Activated CD4-positive, alpha-beta T cell treated with anti-CD3 and anti-CD28 coated beads for 36 hours (primary cell): ENCODE measurements at regions not wholly inside any gene's neighbourhood (a gene's known extent, or its start where the extent isn't known, plus 50 kb on each side); places are given as distances from the start of the nearest gene placed in this dataset.
"Not testable (repeated sequence)": the region's sequence is repeated elsewhere in the genome, so short reads cannot be mapped to it uniquely, and the experiment has no call there.

Source experiments
- ATAC-seq: fragments of 200-7000 bp; cut with Tn5 transposase; one replicate; pipeline ENCODE4 v1.10.0; 2021; ENCODE audit warnings: mild to moderate bottlenecking, moderate library complexity
- CTCF ChIA-PET: fragments of 350-600 bp; sonication (Branson Sonifier 250); formaldehyde crosslinking; loops from one replicate; lab custom pipeline; 2021; ENCODE audit warnings: antibody characterized with exemption; lab: Charles Lee
- POLR2A ChIA-PET: fragments of 350-600 bp; sonication (Branson Sonifier 250); formaldehyde crosslinking; loops from one replicate; lab custom pipeline; 2021; ENCODE audit warnings: antibody characterized with exemption, inconsistent platforms; lab: Charles Lee
- DNase-seq: peaks from one replicate; pipeline ENCODE4 v3.0.0-alpha.2; 2020
- H3K27ac Mint-ChIP-seq: one replicate; pipeline ENCODE4 v1.8.0; 2021; ENCODE audit warnings: mixed read lengths
- H3K27me3 Mint-ChIP-seq: one replicate; pipeline ENCODE4 v1.8.0; 2021; ENCODE audit warnings: mixed read lengths
- H3K36me3 Mint-ChIP-seq: one replicate; pipeline ENCODE4 v1.8.0; 2021; ENCODE audit warnings: low read depth, mixed read lengths
- H3K4me1 Mint-ChIP-seq: one replicate; pipeline ENCODE4 v1.8.0; 2021; ENCODE audit warnings: mixed read lengths
- H3K4me3 Mint-ChIP-seq: one replicate; pipeline ENCODE4 v1.8.0; 2021; ENCODE audit warnings: mild to moderate bottlenecking, moderate library complexity, mixed read lengths
- H3K9me3 Mint-ChIP-seq: one replicate; pipeline ENCODE4 v1.8.0; 2021; ENCODE audit warnings: low read depth, mixed read lengths
- intact Hi-C, 2 experiments: fragments of 100-400 bp; cut with DNase I in 1 of 2; cut with micrococcal nuclease in 1 of 2; formaldehyde crosslinking; loops; one replicate each; pipeline versions ENCODE4 v1.14.2 to v1.15.1; 2022 to 2024; cut with DNase I, micrococcal nuclease

DNA sequence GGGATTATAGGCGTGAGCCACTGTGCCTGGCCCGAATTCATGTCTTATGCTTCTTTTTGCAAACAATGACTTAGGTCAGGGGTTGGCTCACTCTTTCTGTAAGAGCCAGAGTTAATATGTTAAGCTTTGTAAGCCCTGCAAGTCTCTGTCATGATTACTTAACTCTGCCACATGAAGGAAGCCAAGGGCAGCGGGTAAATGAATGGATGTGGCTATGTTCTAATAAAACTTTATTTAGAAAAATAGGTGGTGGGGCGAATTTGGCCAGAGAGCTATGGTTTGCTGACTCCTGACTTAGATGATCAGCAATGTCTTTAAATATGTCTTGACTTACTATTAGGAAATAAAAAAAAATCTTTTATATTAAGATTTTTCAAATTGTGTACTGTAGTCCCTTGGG is 114.9 kb upstream of the ZFP64 start:
- Mint-ChIP-seq H3K36me3 (no peaks in the 10 kb centered on the region), H3K4me1 (peaks cover 55% of the 10 kb centered on the region), H3K4me3 (no peak overlapping the region), H3K27me3 (no peaks in the 10 kb centered on the region), H3K27ac (peak overlapping the region; percentile 26), H3K9me3 (peaks cover 3% of the 10 kb centered on the region)
- ChIA-PET POLR2A (interaction anchor here (0.7 kb wide), 2 partner anchors 64 to 1276 kb away, joined by 3 read pairs; no protein-coding TSS in a partner anchor), CTCF (interaction anchor here (0.6 to 1.7 kb wide), 5 partner anchors 25 to 1242 kb away, joined by 3 to 5 read pairs (median 3); no protein-coding TSS in a partner anchor)
- no peak for ATAC-seq
- intact Hi-C loops: loop anchor here (2.0 to 10.0 kb wide), 4 partner anchors 668 to 1638 kb away; partner anchors contain the start of gene TSHZ2 (in 1 of the 2)
- no peak for DNase-seq

DNA sequence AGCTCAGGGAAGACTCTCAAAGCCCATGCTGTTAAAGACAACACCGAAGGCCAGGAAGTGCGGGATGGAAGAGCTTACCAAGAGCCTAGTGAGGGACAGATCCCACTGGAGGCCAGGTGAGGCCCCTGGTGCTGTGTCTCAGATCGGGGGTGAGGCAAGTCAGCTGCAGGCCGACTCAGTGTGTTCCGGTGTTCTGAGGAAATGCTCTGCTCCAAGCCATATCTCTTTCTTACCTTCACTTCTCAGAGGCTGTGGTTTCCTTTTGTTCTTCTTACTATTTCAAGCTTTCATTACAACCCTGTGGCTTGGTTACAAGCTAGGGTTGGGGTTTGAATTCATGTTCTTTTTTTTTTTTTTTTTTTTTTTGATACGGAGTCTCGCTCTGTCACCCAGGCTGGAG is 114.3 kb upstream of the ZFP64 start:
- Mint-ChIP-seq H3K36me3 (no peaks in the 10 kb centered on the region), H3K9me3 (peaks cover 3% of the 10 kb centered on the region), H3K27ac (peak overlapping the region; percentile 45), H3K27me3 (no peaks in the 10 kb centered on the region), H3K4me3 (no peak overlapping the region), H3K4me1 (peaks cover 56% of the 10 kb centered on the region)
- intact Hi-C loops: loop anchor here (2.0 to 10.0 kb wide), 4 partner anchors 669 to 1639 kb away; partner anchors contain the start of gene TSHZ2 (in 1 of the 2)
- peak; percentile 49 for DNase-seq
- ChIA-PET CTCF (interaction anchor here (0.6 to 1.7 kb wide), 5 partner anchors 41 to 1242 kb away, joined by 3 to 5 read pairs (median 3); no protein-coding TSS in a partner anchor), POLR2A (interaction anchor here (0.7 to 1.0 kb wide), 3 partner anchors 63 to 1277 kb away, joined by 3 read pairs; no protein-coding TSS in a partner anchor)
- ATAC-seq: peak; percentile 87

DNA sequence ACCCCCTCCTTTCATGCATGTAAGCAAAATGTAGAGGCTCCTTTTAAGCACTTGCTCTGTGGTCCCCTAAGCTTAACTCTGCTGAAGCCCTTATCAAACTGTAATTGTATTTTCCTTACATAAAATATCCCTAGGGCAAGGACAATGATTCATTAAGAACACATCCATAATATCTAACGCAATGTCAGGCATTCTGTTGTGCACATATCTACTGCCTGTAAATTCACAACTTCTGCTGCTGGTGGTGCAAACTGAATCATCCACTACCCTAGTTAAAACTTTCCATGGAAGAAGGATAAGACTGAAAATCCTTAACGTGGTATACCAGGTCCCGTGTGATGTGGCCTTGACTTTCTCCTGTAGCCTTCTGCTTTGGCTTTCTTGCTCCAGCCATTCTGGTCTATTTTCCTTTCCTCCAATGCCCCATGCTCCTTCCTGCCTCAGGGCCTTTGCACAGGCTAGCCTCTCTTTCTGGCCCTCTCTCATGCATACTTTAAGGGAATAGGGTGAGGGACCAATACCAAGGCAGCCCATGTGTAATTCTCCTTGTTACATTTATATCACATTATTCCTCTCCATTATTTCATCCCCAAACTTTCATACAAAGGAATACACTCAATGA is 113.6 kb upstream of the ZFP64 start:
- Mint-ChIP-seq H3K36me3 (no peaks in the 10 kb centered on the region), H3K27me3 (no peaks in the 10 kb centered on the region), H3K27ac (peak overlapping the region; percentile 45), H3K4me3 (no peak overlapping the region), H3K9me3 (peaks cover 3% of the 10 kb centered on the region), H3K4me1 (peaks cover 56% of the 10 kb centered on the region)
- CTCF ChIA-PET: interaction anchor here (0.6 to 1.7 kb wide), 5 partner anchors 42 to 1555 kb away, joined by 3 to 5 read pairs (median 3); no protein-coding TSS in a partner anchor
- POLR2A ChIA-PET: interaction anchor here (1.0 kb wide), 1 partner anchor 105 kb away, joined by 3 read pairs; no protein-coding TSS in a partner anchor
- intact Hi-C loops: loop anchor here (5.0 to 10.0 kb wide), 3 partner anchors 670 to 1640 kb away; partner anchors contain the start of gene TSHZ2 (in 1 of the 2)
- DNase-seq: no peak
- no peak for ATAC-seq

DNA sequence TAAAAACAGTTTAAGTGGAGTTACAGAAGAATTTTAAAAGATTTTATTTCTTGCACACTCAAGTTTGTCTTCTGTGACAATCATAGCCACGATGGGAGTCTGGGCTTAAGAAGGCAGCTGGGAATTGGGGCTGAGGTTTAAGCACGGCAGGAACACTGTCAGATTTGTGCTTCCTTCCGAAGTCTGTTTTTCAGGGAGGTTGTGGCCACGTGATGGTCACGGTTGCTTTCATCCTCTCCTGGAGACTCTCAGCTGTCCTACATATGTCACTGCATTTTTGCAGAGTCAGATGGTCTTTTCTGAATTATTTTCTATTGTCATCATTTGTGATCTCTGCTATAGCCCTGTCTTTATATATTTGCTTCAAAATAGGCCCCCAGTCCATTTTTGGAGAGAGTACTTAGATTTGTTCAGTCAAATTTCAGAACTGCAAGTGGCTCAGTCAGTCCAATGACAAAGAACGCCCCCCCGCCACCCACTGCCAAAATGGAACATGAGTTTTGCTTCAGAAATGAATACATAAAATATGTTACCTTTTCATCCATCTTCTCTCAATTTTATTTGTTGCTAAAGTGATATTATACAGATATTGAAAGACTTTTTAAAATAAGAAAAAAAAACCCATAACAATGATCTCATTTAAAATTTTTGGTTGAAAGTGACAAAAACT is 111.8 kb upstream of the ZFP64 start:
- H3K27me3 Mint-ChIP-seq: no peaks in the 10 kb centered on the region
- H3K9me3 Mint-ChIP-seq: peaks cover 3% of the 10 kb centered on the region
- DNase-seq (peak; percentile 69), ATAC-seq (no peak)
- intact Hi-C loops: loop anchor here in 1 of 2 experiments (10.0 kb wide), 2 partner anchors 671 to 1641 kb away; partner anchors contain the start of gene TSHZ2
- ChIA-PET POLR2A (interaction anchor here (0.7 kb wide), 1 partner anchor 725 kb away, joined by 4 read pairs; no protein-coding TSS in a partner anchor), CTCF (interaction anchor here (0.6 kb wide), 1 partner anchor 9 kb away, joined by 3 read pairs; no protein-coding TSS in a partner anchor)
- H3K4me3 Mint-ChIP-seq: no peak overlapping the region
- H3K4me1 Mint-ChIP-seq: peaks cover 56% of the 10 kb centered on the region
- no peaks in the 10 kb centered on the region for H3K36me3 Mint-ChIP-seq
- H3K27ac Mint-ChIP-seq: no peak overlapping the region

DNA sequence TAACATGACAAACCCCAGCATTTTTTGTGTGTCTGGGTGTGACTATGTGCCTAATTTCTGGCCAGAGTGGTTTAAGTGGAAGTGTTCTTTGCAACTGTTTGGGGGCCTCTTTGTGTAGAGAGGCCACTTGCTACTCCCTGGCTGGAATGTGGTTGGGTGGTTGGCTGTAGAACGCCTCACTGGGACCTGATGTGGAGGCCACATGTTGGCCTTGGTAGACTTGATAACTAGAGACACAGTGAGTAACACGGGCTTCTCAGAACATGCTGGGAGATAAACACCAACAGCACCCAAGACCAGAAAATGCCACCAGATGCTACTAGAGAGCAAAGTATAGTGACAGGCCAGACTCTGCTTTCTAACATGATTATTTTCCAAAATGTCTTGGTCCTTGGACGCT is 111.2 kb upstream of the ZFP64 start:
- no peak for DNase-seq
- H3K27ac Mint-ChIP-seq: peak overlapping the region; percentile 34
- intact Hi-C loops: loop anchor here in 1 of 2 experiments (10.0 kb wide), 2 partner anchors 672 to 1642 kb away; partner anchors contain the start of gene TSHZ2
- ChIA-PET CTCF (no interaction called here), POLR2A (no interaction called here)
- H3K4me1 Mint-ChIP-seq: peaks cover 53% of the 10 kb centered on the region
- no peaks in the 10 kb centered on the region for H3K27me3 Mint-ChIP-seq
- no peaks in the 10 kb centered on the region for H3K36me3 Mint-ChIP-seq
- no peak for ATAC-seq
- H3K4me3 Mint-ChIP-seq: no peak overlapping the region
- H3K9me3 Mint-ChIP-seq: peaks cover 3% of the 10 kb centered on the region

DNA sequence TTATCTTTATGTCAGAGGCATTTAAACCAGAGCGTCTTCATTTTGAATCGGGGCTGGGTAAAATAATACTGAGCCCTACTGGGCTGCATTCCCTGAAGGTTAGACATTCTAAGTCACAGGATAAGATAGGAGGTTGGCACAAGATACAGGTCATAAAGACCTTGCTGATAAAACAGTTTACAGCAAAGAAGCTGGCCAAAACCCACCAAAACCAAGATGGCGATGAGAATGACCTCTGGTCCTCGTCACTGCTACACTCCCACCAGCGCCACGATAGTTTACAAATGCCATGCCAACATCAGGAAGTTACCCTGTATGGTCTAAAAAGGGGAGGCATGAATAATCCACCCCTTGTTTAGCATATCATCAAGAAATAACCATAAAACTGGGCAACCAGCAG is 110.5 kb upstream of the ZFP64 start:
- intact Hi-C loops: loop anchor here in 1 of 2 experiments (10.0 kb wide), 2 partner anchors 673 to 1643 kb away; partner anchors contain the start of gene TSHZ2
- H3K4me3 Mint-ChIP-seq, DNase-seq, H3K27me3 Mint-ChIP-seq, ATAC-seq, H3K36me3 Mint-ChIP-seq, POLR2A ChIA-PET, H3K9me3 Mint-ChIP-seq: not testable (repeated sequence)
- CTCF ChIA-PET: interaction anchor here (2.5 kb wide), 1 partner anchor 10 kb away, joined by 15 read pairs; no protein-coding TSS in a partner anchor
- H3K4me1 Mint-ChIP-seq: peaks cover 46% of the 10 kb centered on the region
- H3K27ac Mint-ChIP-seq: peak overlapping the region; percentile 29

DNA sequence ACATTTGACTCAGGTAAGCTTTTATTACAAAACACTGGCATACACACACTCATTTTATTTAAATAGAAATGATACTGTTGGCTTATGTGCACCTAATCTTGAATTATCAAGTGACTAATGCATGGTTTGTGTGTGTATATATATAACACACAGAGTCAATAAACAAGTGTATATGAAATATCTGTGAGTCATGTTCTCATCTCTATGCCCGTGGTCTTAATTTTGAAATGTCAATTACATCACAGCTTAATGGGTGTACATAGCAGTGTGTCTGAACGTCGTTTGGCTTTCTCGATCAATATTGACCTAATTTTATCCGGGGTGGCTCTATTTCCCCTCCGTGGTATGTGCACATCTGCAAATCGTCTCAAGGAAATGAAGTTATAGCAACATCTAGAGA is 104.0 kb upstream of the ZFP64 start:
- CTCF ChIA-PET: interaction anchor here (1.4 kb wide), 1 partner anchor 17 kb away, joined by 6 read pairs; no protein-coding TSS in a partner anchor

DNA sequence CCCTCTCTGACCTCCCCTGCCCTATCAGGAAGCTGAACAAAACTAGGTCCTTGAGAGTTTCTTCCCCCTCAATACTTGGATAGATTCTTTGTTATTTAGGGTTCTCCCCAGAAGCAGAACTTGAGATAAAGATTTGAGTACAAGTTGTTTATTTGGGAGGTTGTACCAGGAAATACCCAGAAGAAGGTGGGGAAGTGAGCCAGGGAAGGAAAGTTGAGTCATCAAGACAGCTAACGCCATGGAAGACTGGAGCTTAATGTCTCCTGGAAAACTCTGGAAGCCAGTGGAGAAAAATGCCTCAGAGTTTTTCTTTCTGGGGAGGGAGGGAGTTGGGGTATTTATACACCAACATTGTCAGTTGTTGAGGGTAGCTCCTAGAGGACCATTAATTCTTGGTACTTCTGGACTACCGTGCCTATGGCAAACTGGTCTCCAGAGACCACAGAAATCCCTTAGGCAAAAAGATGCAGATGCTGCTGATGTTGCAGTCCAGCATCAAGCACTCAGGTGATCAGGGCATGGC is 102.6 kb upstream of the ZFP64 start:
- H3K9me3 Mint-ChIP-seq: peaks cover 2% of the 10 kb centered on the region
- ATAC-seq (no peak), DNase-seq (no peak)
- H3K36me3 Mint-ChIP-seq: no peaks in the 10 kb centered on the region
- H3K27me3 Mint-ChIP-seq: no peaks in the 10 kb centered on the region
- intact Hi-C loops: no loop called here
- peaks cover under 1% of the 10 kb centered on the region for H3K4me1 Mint-ChIP-seq
- POLR2A ChIA-PET: no interaction called here
- no peak overlapping the region for H3K4me3 Mint-ChIP-seq
- CTCF ChIA-PET: interaction anchor here (0.6 to 0.7 kb wide), 2 partner anchors 72 to 1155 kb away, joined by 4 read pairs; no protein-coding TSS in a partner anchor
- no peak overlapping the region for H3K27ac Mint-ChIP-seq

More for the DNA sequence above, 104.0 kb upstream of the ZFP64 start:
- no peak for ATAC-seq
- no peaks in the 10 kb centered on the region for H3K4me1 Mint-ChIP-seq
- no peaks in the 10 kb centered on the region for H3K36me3 Mint-ChIP-seq
- POLR2A ChIA-PET: no interaction called here
- no peak overlapping the region for H3K27ac Mint-ChIP-seq
- intact Hi-C loops: no loop called here
- H3K27me3 Mint-ChIP-seq: no peaks in the 10 kb centered on the region
- DNase-seq: no peak
- H3K4me3 Mint-ChIP-seq: no peak overlapping the region
- peaks cover 2% of the 10 kb centered on the region for H3K9me3 Mint-ChIP-seq

DNA sequence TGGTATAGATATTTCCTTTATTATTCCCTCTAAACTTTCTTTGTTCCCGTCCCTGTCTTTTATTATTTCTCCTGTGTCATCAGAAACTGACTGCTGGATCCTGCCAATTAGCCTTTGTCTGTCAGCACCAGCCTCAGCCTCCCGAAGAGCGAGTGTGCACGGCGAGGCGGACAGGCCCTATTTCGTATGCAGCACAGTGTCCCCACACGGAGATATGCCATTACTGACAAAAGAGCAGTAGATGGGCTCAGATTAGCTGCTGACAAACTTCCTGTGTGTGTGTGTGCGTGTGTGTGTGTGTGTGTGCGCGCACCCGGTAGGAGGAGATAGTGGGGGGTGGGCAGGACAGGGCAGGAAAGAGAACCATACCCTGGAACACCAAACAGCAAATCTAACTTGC is 99.5 kb upstream of the ZFP64 start:
- intact Hi-C loops: no loop called here
- Mint-ChIP-seq H3K9me3 (peaks cover 2% of the 10 kb centered on the region), H3K36me3 (no peaks in the 10 kb centered on the region), H3K27ac (no peak overlapping the region), H3K27me3 (peaks cover 4% of the 10 kb centered on the region), H3K4me3 (no peak overlapping the region), H3K4me1 (peaks cover 4% of the 10 kb centered on the region)
- POLR2A ChIA-PET: no interaction called here
- DNase-seq (no peak), ATAC-seq (no peak)
- CTCF ChIA-PET: no interaction called here

DNA sequence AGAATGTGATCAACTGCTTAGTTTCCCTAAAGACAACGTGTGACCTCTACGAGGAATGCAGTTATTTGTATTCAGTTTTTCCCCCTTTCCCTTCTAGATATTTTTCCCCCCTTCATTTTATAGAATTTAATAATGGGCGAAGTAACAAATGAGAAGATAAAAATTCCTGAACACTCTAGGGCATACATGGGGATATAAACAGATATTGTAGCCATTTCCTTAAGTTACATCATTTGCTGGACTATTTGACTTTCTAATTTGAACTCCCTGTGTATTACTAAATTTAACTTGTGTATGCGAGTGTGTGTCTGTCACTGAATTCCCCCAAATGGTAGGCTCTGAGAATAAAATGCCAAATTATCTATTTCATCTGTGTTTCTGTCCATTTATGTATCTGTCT is 99.0 kb upstream of the ZFP64 start:
- no peaks in the 10 kb centered on the region for H3K36me3 Mint-ChIP-seq
- no peak for ATAC-seq

More for the DNA sequence above, 99.0 kb upstream of the ZFP64 start:
- Mint-ChIP-seq H3K9me3 (peaks cover 2% of the 10 kb centered on the region), H3K4me3 (no peak overlapping the region), H3K4me1 (peaks cover 4% of the 10 kb centered on the region), H3K27me3 (peaks cover 4% of the 10 kb centered on the region), H3K27ac (no peak overlapping the region)
- ChIA-PET POLR2A (no interaction called here), CTCF (no interaction called here)
- intact Hi-C loops: no loop called here
- no peak for DNase-seq
